ENCODE measurements at regions not wholly inside any gene's neighbourhood (a gene's known extent, or its start where the extent isn't known, plus 50 kb on each side); places are given as distances from the start of the nearest gene placed in this dataset.

DNA sequence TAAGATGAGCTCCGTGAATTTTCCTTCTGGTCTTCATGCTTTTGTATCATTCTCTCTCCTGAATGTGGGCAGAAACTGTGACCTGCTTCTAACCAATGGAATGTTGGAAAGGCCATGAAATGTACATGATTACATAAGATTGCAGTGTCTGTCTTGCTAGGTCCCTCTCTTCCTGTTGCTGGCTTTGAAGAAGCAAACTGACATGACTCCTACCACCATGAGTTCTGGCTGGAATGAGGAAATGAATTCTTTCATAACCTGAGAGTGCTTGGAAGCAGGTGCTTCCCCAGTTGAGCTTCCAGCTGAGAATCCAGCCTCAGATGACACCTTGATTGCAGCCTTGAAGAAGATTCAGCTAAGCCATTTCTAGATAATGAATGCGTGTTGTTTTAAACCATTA lies 275.0 kb upstream of the MIR17HG start (continued):
- TF ChIP-seq, protein P1, sequence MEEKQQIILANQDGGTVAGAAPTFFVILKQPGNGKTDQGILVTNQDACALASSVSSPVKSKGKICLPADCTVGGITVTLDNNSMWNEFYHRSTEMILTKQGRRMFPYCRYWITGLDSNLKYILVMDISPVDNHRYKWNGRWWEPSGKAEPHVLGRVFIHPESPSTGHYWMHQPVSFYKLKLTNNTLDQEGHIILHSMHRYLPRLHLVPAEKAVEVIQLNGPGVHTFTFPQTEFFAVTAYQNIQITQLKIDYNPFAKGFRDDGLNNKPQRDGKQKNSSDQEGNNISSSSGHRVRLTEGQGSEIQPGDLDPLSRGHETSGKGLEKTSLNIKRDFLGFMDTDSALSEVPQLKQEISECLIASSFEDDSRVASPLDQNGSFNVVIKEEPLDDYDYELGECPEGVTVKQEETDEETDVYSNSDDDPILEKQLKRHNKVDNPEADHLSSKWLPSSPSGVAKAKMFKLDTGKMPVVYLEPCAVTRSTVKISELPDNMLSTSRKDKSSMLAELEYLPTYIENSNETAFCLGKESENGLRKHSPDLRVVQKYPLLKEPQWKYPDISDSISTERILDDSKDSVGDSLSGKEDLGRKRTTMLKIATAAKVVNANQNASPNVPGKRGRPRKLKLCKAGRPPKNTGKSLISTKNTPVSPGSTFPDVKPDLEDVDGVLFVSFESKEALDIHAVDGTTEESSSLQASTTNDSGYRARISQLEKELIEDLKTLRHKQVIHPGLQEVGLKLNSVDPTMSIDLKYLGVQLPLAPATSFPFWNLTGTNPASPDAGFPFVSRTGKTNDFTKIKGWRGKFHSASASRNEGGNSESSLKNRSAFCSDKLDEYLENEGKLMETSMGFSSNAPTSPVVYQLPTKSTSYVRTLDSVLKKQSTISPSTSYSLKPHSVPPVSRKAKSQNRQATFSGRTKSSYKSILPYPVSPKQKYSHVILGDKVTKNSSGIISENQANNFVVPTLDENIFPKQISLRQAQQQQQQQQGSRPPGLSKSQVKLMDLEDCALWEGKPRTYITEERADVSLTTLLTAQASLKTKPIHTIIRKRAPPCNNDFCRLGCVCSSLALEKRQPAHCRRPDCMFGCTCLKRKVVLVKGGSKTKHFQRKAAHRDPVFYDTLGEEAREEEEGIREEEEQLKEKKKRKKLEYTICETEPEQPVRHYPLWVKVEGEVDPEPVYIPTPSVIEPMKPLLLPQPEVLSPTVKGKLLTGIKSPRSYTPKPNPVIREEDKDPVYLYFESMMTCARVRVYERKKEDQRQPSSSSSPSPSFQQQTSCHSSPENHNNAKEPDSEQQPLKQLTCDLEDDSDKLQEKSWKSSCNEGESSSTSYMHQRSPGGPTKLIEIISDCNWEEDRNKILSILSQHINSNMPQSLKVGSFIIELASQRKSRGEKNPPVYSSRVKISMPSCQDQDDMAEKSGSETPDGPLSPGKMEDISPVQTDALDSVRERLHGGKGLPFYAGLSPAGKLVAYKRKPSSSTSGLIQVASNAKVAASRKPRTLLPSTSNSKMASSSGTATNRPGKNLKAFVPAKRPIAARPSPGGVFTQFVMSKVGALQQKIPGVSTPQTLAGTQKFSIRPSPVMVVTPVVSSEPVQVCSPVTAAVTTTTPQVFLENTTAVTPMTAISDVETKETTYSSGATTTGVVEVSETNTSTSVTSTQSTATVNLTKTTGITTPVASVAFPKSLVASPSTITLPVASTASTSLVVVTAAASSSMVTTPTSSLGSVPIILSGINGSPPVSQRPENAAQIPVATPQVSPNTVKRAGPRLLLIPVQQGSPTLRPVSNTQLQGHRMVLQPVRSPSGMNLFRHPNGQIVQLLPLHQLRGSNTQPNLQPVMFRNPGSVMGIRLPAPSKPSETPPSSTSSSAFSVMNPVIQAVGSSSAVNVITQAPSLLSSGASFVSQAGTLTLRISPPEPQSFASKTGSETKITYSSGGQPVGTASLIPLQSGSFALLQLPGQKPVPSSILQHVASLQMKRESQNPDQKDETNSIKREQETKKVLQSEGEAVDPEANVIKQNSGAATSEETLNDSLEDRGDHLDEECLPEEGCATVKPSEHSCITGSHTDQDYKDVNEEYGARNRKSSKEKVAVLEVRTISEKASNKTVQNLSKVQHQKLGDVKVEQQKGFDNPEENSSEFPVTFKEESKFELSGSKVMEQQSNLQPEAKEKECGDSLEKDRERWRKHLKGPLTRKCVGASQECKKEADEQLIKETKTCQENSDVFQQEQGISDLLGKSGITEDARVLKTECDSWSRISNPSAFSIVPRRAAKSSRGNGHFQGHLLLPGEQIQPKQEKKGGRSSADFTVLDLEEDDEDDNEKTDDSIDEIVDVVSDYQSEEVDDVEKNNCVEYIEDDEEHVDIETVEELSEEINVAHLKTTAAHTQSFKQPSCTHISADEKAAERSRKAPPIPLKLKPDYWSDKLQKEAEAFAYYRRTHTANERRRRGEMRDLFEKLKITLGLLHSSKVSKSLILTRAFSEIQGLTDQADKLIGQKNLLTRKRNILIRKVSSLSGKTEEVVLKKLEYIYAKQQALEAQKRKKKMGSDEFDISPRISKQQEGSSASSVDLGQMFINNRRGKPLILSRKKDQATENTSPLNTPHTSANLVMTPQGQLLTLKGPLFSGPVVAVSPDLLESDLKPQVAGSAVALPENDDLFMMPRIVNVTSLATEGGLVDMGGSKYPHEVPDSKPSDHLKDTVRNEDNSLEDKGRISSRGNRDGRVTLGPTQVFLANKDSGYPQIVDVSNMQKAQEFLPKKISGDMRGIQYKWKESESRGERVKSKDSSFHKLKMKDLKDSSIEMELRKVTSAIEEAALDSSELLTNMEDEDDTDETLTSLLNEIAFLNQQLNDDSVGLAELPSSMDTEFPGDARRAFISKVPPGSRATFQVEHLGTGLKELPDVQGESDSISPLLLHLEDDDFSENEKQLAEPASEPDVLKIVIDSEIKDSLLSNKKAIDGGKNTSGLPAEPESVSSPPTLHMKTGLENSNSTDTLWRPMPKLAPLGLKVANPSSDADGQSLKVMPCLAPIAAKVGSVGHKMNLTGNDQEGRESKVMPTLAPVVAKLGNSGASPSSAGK (IDR thresholded peaks at IDR 0.05): no peak
- TF ChIP-seq RB1 (IDR thresholded peaks at IDR 0.05; ENCODE audit: low read depth) (no peak), ZEB2 (IDR thresholded peaks at IDR 0.05) (no peak)

All from K562 (cell line).